ENCODE measurements at regions not wholly inside any gene's neighbourhood (a gene's known extent, or its start where the extent isn't known, plus 50 kb on each side); places are given as distances from the start of the nearest gene placed in this dataset.
"Not testable (repeated sequence)": the region's sequence is repeated elsewhere in the genome, so short reads cannot be mapped to it uniquely, and the experiment has no call there.

DNA sequence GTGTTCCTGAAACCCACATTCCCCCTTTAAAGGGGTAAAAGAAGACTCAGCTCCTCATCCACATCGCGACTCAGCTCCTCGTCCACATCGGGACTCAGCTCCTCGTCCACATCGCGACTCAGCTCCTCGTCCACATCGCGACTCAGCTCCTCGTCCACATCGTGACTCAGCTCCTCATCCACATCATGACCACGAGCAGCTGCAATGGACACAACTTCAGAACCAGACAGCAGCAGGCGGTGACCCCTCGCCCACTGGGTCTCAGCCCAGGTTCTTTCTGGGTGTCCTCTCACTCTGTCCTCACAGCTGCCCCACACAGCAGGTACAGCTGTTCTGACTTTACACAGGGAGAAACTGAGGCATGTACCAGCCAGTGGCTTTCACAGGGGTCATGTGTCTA is 163.5 kb upstream of the SALL3 start:
- H3K27ac Mint-ChIP-seq: no peak overlapping the region
- H3K27me3 Mint-ChIP-seq (ENCODE audit: low read depth): peaks cover 4% of the 10 kb centered on the region
- ATAC-seq: no peak
- H3K4me1 Mint-ChIP-seq (ENCODE audit: low read depth): no peaks in the 10 kb centered on the region
- H3K36me3 Mint-ChIP-seq (ENCODE audit: low read depth): no peaks in the 10 kb centered on the region
- DNase-seq: no peak
- no peak overlapping the region for H3K4me3 Mint-ChIP-seq
- CTCF ChIA-PET: no interaction called here
- POLR2A ChIA-PET: no interaction called here
- H3K9me3 Mint-ChIP-seq (ENCODE audit: insufficient read depth): no peaks in the 10 kb centered on the region

DNA sequence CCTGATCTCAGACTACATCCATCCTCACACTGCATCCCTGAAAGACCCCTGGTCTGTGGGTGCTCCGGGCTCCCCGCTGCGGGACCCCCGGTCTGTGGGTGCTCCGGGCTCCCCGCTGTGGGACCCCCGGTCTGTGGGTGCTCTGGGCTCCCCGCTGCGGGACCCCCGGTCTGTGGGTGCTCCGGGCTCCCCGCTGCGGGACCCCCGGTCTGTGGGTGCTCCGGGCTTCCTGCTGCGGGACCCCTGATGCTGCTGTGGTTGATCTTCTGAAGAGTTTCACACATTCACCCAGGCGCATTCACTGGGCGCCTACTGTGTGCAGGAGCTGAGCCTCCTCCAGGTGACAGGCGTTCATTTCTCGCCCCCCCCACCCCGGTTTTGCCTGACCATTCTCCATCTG is 162.7 kb upstream of the SALL3 start:
- Mint-ChIP-seq H3K4me1 (ENCODE audit: low read depth) (no peaks in the 10 kb centered on the region), H3K4me3 (no peak overlapping the region), H3K36me3 (ENCODE audit: low read depth) (no peaks in the 10 kb centered on the region), H3K27me3 (ENCODE audit: low read depth) (peaks cover 4% of the 10 kb centered on the region), H3K27ac (no peak overlapping the region), H3K9me3 (ENCODE audit: insufficient read depth) (no peaks in the 10 kb centered on the region)
- CTCF ChIA-PET: no interaction called here
- ATAC-seq (no peak), DNase-seq (no peak)
- POLR2A ChIA-PET: no interaction called here

- no peaks in the 10 kb centered on the region for H3K4me1 Mint-ChIP-seq (ENCODE audit: low read depth)
- H3K27me3 Mint-ChIP-seq (ENCODE audit: low read depth): peaks cover 4% of the 10 kb centered on the region
- H3K4me3 Mint-ChIP-seq: no peak overlapping the region
- no peaks in the 10 kb centered on the region for H3K36me3 Mint-ChIP-seq (ENCODE audit: low read depth)
- no peak for ATAC-seq
- no peak for DNase-seq
- ChIA-PET POLR2A (no interaction called here), CTCF (no interaction called here)
- H3K27ac Mint-ChIP-seq: no peak overlapping the region
- H3K9me3 Mint-ChIP-seq (ENCODE audit: insufficient read depth): no peaks in the 10 kb centered on the region
Measured at GRCh38 chr18:78818495-78818894, 161.1 kb upstream of the SALL3 start.

- Mint-ChIP-seq H3K4me1 (ENCODE audit: low read depth) (no peaks in the 10 kb centered on the region), H3K36me3 (ENCODE audit: low read depth) (no peaks in the 10 kb centered on the region), H3K27me3 (ENCODE audit: low read depth) (peaks cover 4% of the 10 kb centered on the region), H3K4me3 (no peak overlapping the region), H3K9me3 (ENCODE audit: insufficient read depth) (no peaks in the 10 kb centered on the region), H3K27ac (no peak overlapping the region)
- ChIA-PET CTCF (no interaction called here), POLR2A (no interaction called here)
- ATAC-seq: no peak
- DNase-seq: no peak
Measured at GRCh38 chr18:78818961-78819360, 160.7 kb upstream of the SALL3 start.

DNA sequence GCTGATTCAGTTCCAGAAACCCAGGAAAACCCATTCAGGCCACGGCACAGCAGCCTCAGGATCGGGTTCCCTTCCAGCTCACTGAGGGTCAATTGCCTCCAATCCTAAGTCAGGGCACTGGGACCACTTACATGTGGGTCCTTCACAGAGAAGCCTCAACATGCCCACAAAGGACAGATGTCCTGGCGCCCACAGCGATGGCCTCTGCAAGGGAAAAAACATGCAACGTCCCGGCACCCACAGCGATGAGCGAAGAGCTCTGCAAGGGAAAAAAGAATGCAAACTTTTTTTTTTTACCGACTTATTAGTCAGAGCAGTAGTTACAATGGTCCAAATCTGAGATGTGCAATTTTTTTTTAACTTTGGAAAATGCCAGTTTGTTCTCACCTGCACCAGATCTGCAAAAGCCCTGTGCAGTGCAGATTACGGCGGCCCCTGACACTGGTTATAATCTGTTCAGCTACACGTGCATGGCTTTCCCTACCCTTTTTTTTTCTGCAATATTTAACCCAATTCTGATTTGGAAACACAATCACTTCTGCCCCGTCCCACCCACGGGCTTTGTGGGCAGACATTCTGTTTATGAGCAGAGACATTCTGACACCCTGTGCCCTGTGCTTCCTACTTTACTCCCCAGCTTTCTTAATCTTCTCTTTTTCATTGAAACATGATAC is 159.3 kb upstream of the SALL3 start:
- Mint-ChIP-seq H3K4me3 (no peak overlapping the region), H3K9me3 (ENCODE audit: insufficient read depth) (no peaks in the 10 kb centered on the region), H3K27me3 (ENCODE audit: low read depth) (no peaks in the 10 kb centered on the region), H3K36me3 (ENCODE audit: low read depth) (no peaks in the 10 kb centered on the region), H3K27ac (no peak overlapping the region), H3K4me1 (ENCODE audit: low read depth) (no peaks in the 10 kb centered on the region)
- ATAC-seq: no peak
- no peak for DNase-seq
- POLR2A ChIA-PET: interaction anchor here (0.5 kb wide), 1 partner anchor 50 kb away, joined by 4 read pairs; no protein-coding TSS in a partner anchor
- CTCF ChIA-PET: no interaction called here

GRCh38 chr18:78821396-78821795 is 158.2 kb upstream of the SALL3 start:
- CTCF ChIA-PET: no interaction called here
- H3K9me3 Mint-ChIP-seq (ENCODE audit: insufficient read depth): no peaks in the 10 kb centered on the region
- no peak overlapping the region for H3K4me3 Mint-ChIP-seq
- H3K27me3 Mint-ChIP-seq (ENCODE audit: low read depth): no peaks in the 10 kb centered on the region
- no peak for ATAC-seq
- no peak overlapping the region for H3K27ac Mint-ChIP-seq
- no peaks in the 10 kb centered on the region for H3K36me3 Mint-ChIP-seq (ENCODE audit: low read depth)
- POLR2A ChIA-PET: no interaction called here
- DNase-seq: no peak
- no peaks in the 10 kb centered on the region for H3K4me1 Mint-ChIP-seq (ENCODE audit: low read depth)

DNA sequence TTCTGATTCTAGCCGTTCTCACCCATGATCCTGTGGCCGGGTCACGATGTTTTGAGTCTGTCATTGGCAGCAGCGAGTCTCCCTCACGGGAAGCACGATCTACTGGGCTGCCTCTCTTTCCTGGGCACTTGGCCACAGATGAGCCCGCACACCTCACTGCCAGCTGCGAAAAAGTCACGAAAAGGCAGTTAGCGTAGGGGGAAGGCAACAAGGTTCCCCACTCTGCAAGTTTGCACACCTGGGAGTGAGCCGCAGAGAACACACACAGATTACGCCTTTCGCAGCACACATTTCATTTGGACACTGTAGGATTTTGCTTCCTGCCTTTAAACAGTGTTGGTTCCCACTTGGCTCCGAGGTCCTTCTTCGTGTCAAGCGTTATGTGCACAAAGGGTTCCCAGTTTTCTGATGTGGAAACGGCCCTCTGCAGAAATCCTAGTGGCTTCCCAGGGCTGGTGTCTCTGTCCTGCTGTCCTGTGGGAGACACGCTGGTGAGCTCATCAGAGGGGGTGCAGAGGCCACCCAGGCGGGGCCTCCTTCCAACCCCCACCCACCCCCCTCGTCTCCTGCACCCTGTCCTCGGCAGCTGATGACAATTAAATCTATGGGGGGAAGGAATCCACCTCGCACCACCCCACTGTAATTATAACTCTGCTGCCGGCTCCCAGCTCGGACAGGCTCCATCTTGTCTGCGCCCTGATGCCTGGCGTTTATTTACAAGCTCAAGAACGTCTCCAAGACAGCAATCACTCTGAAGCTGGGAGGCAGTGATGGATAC is 157.3 kb upstream of the SALL3 start:
- ChIA-PET CTCF (no interaction called here), POLR2A (no interaction called here)
- H3K4me1 Mint-ChIP-seq (ENCODE audit: low read depth): no peaks in the 10 kb centered on the region
- H3K27me3 Mint-ChIP-seq (ENCODE audit: low read depth): no peaks in the 10 kb centered on the region
- H3K4me3 Mint-ChIP-seq: no peak overlapping the region
- DNase-seq: no peak
- no peaks in the 10 kb centered on the region for H3K9me3 Mint-ChIP-seq (ENCODE audit: insufficient read depth)
- ATAC-seq: no peak
- H3K27ac Mint-ChIP-seq: no peak overlapping the region
- H3K36me3 Mint-ChIP-seq (ENCODE audit: low read depth): no peaks in the 10 kb centered on the region

GRCh38 chr18:78822949-78823285 is 156.7 kb upstream of the SALL3 start:
- H3K4me3 Mint-ChIP-seq: no peak overlapping the region
- no peaks in the 10 kb centered on the region for H3K4me1 Mint-ChIP-seq (ENCODE audit: low read depth)
- H3K27ac Mint-ChIP-seq: no peak overlapping the region
- POLR2A ChIA-PET: no interaction called here
- no peaks in the 10 kb centered on the region for H3K27me3 Mint-ChIP-seq (ENCODE audit: low read depth)
- CTCF ChIA-PET: no interaction called here
- DNase-seq (no peak), ATAC-seq (no peak)
- no peaks in the 10 kb centered on the region for H3K36me3 Mint-ChIP-seq (ENCODE audit: low read depth)
- no peaks in the 10 kb centered on the region for H3K9me3 Mint-ChIP-seq (ENCODE audit: insufficient read depth)

DNA sequence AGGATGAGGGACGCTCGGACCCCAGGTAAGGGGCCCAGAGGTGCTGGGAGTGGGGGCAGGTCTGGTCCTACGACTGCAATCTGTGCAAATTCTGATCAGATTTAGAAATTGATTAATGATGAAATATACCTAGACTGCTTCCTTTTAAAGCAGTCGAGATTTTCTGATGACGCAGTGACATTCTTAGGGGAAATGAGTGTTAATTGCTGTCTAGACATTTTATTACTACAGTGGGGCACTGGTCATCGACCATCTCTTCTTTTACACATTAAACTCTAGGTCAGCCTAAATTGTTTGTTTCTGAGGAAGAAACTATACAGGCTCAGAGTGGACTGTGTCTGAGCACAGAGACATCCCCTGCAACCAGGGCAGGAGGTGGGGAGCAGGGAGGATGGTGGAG is 154.4 kb upstream of the SALL3 start:
- Mint-ChIP-seq H3K4me3 (no peak overlapping the region), H3K27me3 (ENCODE audit: low read depth) (no peaks in the 10 kb centered on the region), H3K9me3 (ENCODE audit: insufficient read depth) (no peaks in the 10 kb centered on the region), H3K4me1 (ENCODE audit: low read depth) (no peaks in the 10 kb centered on the region), H3K36me3 (ENCODE audit: low read depth) (no peaks in the 10 kb centered on the region), H3K27ac (no peak overlapping the region)
- DNase-seq: no peak
- ATAC-seq: no peak
- ChIA-PET CTCF (no interaction called here), POLR2A (no interaction called here)

DNA sequence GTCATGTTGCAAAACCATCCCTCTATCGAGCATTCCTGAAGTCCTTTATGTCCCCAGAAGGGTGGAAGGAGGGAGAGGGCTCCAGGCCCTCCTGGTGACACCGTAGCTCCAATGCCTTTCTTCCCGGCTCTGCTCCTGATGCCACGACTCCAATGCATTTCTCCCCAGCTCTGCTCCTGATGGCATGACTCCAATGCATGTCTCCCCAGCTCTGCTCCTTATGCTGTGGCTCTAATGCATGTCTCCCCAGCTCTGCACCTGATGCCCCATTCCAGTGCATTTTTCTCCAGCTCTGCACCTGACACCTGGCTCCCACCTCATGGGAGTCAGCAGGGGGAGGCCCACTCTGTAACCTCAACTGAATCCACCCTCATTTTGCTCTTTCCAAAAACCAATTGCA is 153.0 kb upstream of the SALL3 start:
- H3K36me3 Mint-ChIP-seq (ENCODE audit: low read depth): no peaks in the 10 kb centered on the region
- no peak for ATAC-seq
- CTCF ChIA-PET: no interaction called here
- DNase-seq: no peak
- no peaks in the 10 kb centered on the region for H3K9me3 Mint-ChIP-seq (ENCODE audit: insufficient read depth)
- H3K27me3 Mint-ChIP-seq (ENCODE audit: low read depth): no peaks in the 10 kb centered on the region
- H3K27ac Mint-ChIP-seq: no peak overlapping the region
- POLR2A ChIA-PET: no interaction called here
- H3K4me1 Mint-ChIP-seq (ENCODE audit: low read depth): no peaks in the 10 kb centered on the region
- H3K4me3 Mint-ChIP-seq: no peak overlapping the region

GRCh38 chr18:78827141-78827540 is 152.5 kb upstream of the SALL3 start:
- ATAC-seq: no peak
- no peaks in the 10 kb centered on the region for H3K9me3 Mint-ChIP-seq (ENCODE audit: insufficient read depth)
- H3K4me3 Mint-ChIP-seq: no peak overlapping the region
- no peak for DNase-seq
- ChIA-PET POLR2A (no interaction called here), CTCF (no interaction called here)
- H3K27ac Mint-ChIP-seq: no peak overlapping the region
- no peaks in the 10 kb centered on the region for H3K27me3 Mint-ChIP-seq (ENCODE audit: low read depth)
- no peaks in the 10 kb centered on the region for H3K36me3 Mint-ChIP-seq (ENCODE audit: low read depth)
- H3K4me1 Mint-ChIP-seq (ENCODE audit: low read depth): no peaks in the 10 kb centered on the region

DNA sequence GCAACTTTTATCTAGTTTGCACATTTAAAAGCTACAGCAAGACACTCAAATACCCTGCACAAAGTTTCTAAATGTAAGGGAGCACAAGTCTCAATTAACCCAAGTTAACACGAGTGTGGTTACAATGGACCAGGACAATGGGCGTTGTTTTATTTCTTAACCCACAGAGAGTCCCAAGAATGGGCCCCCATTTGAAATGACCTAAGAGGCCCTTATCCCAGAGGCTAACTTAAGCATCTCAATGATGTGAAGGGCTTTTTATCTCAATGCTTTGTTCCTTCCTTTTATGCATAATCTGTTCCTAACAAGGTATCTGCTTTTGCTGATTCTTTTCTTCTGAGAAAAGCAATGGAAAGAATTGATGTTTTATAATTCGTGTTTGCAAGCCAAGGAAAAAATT is 151.5 kb upstream of the SALL3 start:
- Mint-ChIP-seq H3K4me1 (ENCODE audit: low read depth) (no peaks in the 10 kb centered on the region), H3K4me3 (no peak overlapping the region), H3K27ac (no peak overlapping the region), H3K27me3 (ENCODE audit: low read depth) (no peaks in the 10 kb centered on the region), H3K9me3 (ENCODE audit: insufficient read depth) (no peaks in the 10 kb centered on the region), H3K36me3 (ENCODE audit: low read depth) (no peaks in the 10 kb centered on the region)
- ATAC-seq (no peak), DNase-seq (no peak)
- ChIA-PET POLR2A (no interaction called here), CTCF (interaction anchor here (1.1 kb wide), 1 partner anchor 17 kb away, joined by 3 read pairs; no protein-coding TSS in a partner anchor)

GRCh38 chr18:78829026-78829425 is 150.6 kb upstream of the SALL3 start:
- not testable (repeated sequence) for H3K27me3 Mint-ChIP-seq (ENCODE audit: low read depth)

More at GRCh38 chr18:78829026-78829425, 150.6 kb upstream of the SALL3 start:
- POLR2A ChIA-PET; H3K4me3 Mint-ChIP-seq; H3K36me3 Mint-ChIP-seq (ENCODE audit: low read depth); H3K9me3 Mint-ChIP-seq (ENCODE audit: insufficient read depth); DNase-seq; ATAC-seq; H3K4me1 Mint-ChIP-seq (ENCODE audit: low read depth); H3K27ac Mint-ChIP-seq: not testable (repeated sequence)
- CTCF ChIA-PET: interaction anchor here (1.1 kb wide), 1 partner anchor 16 kb away, joined by 3 read pairs; no protein-coding TSS in a partner anchor

All from activated CD8-positive, alpha-beta T cell treated with anti-CD3 and anti-CD28 coated beads, Interleukin-2, amount 10 ng/mL, durations not matched to agents 7 days and 5 days (primary cell).